ENCODE measurements at regions not wholly inside any gene's neighbourhood (a gene's known extent, or its start where the extent isn't known, plus 50 kb on each side); places are given as distances from the start of the nearest gene placed in this dataset.

GRCh38 chr2:149872041-149872440 is 284.5 kb upstream of the MMADHC start:
- Histone ChIP-seq H3K79me2 (ENCODE audit: insufficient read depth, low read length) (no peaks in the 10 kb centered on the region), H3F3A (ENCODE audit: low read depth) (no peaks in the 10 kb centered on the region), H3K4me3 (ENCODE audit: low read length, poor library complexity, severe bottlenecking) (no peak overlapping the region), H3K4me2 (ENCODE audit: low read depth, low read length, poor library complexity, severe bottlenecking) (no peak overlapping the region), H3K27me3 (ENCODE audit: insufficient read depth, low read length, poor library complexity, severe bottlenecking) (no peaks in the 10 kb centered on the region), H2AFZ (ENCODE audit: low read length) (no peak overlapping the region), H4K20me1 (ENCODE audit: insufficient read depth, low read length, poor library complexity, severe bottlenecking) (no peaks in the 10 kb centered on the region), H3K9me2 (replicated peaks; ENCODE audit: low read depth, low read length) (no peaks in the 10 kb centered on the region), H3K9ac (ENCODE audit: low read depth, low read length, poor library complexity, severe bottlenecking) (no peak overlapping the region), H3K9me3 (ENCODE audit: insufficient read depth, low read depth, low read length) (peaks cover 4% of the 10 kb centered on the region; the same call in 1 of the 2 replicates), H3K4me1 (ENCODE audit: insufficient read depth, low read length, poor library complexity, severe bottlenecking) (no peaks in the 10 kb centered on the region), H3K36me3 (ENCODE audit: insufficient read depth, low read length) (no peaks in the 10 kb centered on the region)
- no peak for TF ChIP-seq EZH2phosphoT487 (IDR thresholded peaks at IDR 0.05; ENCODE audit: borderline replicate concordance)
- no peak for TF ChIP-seq CTCF (conservative IDR thresholded peaks at IDR 0.05; ENCODE audit: low read length)

- no peak overlapping the region for H3K9ac ChIP-seq (ENCODE audit: low read depth, low read length, poor library complexity, severe bottlenecking)
- H3K9me2 ChIP-seq (replicated peaks; ENCODE audit: low read depth, low read length): no peaks in the 10 kb centered on the region
- TF ChIP-seq EZH2phosphoT487 (IDR thresholded peaks at IDR 0.05; ENCODE audit: borderline replicate concordance) (no peak), CTCF (conservative IDR thresholded peaks at IDR 0.05; ENCODE audit: low read length) (no peak)
- H4K20me1 ChIP-seq (ENCODE audit: insufficient read depth, low read length, poor library complexity, severe bottlenecking): no peaks in the 10 kb centered on the region
- H2AFZ ChIP-seq (ENCODE audit: low read length): no peak overlapping the region
- H3K4me2 ChIP-seq (ENCODE audit: low read depth, low read length, poor library complexity, severe bottlenecking): no peak overlapping the region
- no peaks in the 10 kb centered on the region for H3K36me3 ChIP-seq (ENCODE audit: insufficient read depth, low read length)
- H3K27me3 ChIP-seq (ENCODE audit: insufficient read depth, low read length, poor library complexity, severe bottlenecking): no peaks in the 10 kb centered on the region
- no peaks in the 10 kb centered on the region for H3K4me1 ChIP-seq (ENCODE audit: insufficient read depth, low read length, poor library complexity, severe bottlenecking)
- no peaks in the 10 kb centered on the region for H3F3A ChIP-seq (ENCODE audit: low read depth)
- no peak overlapping the region for H3K4me3 ChIP-seq (ENCODE audit: low read length, poor library complexity, severe bottlenecking)
- no peaks in the 10 kb centered on the region for H3K79me2 ChIP-seq (ENCODE audit: insufficient read depth, low read length)
- H3K9me3 ChIP-seq (ENCODE audit: insufficient read depth, low read depth, low read length): peaks cover 4% of the 10 kb centered on the region; the same call in 1 of the 2 replicates
Observed at GRCh38 chr2:149871091-149871885, 283.7 kb upstream of the MMADHC start.

GRCh38 chr2:149863227-149863626 is 275.7 kb upstream of the MMADHC start:
- Histone ChIP-seq H4K20me1 (ENCODE audit: insufficient read depth, low read length, poor library complexity, severe bottlenecking) (no peaks in the 10 kb centered on the region), H3K4me1 (ENCODE audit: insufficient read depth, low read length, poor library complexity, severe bottlenecking) (no peaks in the 10 kb centered on the region), H3K4me3 (ENCODE audit: low read length, poor library complexity, severe bottlenecking) (no peak overlapping the region), H3K9me2 (replicated peaks; ENCODE audit: low read depth, low read length) (no peaks in the 10 kb centered on the region), H2AFZ (ENCODE audit: low read length) (no peak overlapping the region), H3F3A (ENCODE audit: low read depth) (no peaks in the 10 kb centered on the region), H3K9me3 (ENCODE audit: insufficient read depth, low read depth, low read length) (no peaks in the 10 kb centered on the region), H3K9ac (ENCODE audit: low read depth, low read length, poor library complexity, severe bottlenecking) (no peak overlapping the region), H3K36me3 (ENCODE audit: insufficient read depth, low read length) (no peaks in the 10 kb centered on the region), H3K4me2 (ENCODE audit: low read depth, low read length, poor library complexity, severe bottlenecking) (no peak overlapping the region), H3K27me3 (ENCODE audit: insufficient read depth, low read length, poor library complexity, severe bottlenecking) (no peaks in the 10 kb centered on the region), H3K79me2 (ENCODE audit: insufficient read depth, low read length) (no peaks in the 10 kb centered on the region)
- TF ChIP-seq CTCF (conservative IDR thresholded peaks at IDR 0.05; ENCODE audit: low read length): no peak
- TF ChIP-seq EZH2phosphoT487 (IDR thresholded peaks at IDR 0.05; ENCODE audit: borderline replicate concordance): no peak

Data from Loucy (cell line).